ENCODE measurements at regions not wholly inside any gene's neighbourhood (a gene's known extent, or its start where the extent isn't known, plus 50 kb on each side); places are given as distances from the start of the nearest gene placed in this dataset.
"Not testable (repeated sequence)": the region's sequence is repeated elsewhere in the genome, so short reads cannot be mapped to it uniquely, and the experiment has no call there.

DNA sequence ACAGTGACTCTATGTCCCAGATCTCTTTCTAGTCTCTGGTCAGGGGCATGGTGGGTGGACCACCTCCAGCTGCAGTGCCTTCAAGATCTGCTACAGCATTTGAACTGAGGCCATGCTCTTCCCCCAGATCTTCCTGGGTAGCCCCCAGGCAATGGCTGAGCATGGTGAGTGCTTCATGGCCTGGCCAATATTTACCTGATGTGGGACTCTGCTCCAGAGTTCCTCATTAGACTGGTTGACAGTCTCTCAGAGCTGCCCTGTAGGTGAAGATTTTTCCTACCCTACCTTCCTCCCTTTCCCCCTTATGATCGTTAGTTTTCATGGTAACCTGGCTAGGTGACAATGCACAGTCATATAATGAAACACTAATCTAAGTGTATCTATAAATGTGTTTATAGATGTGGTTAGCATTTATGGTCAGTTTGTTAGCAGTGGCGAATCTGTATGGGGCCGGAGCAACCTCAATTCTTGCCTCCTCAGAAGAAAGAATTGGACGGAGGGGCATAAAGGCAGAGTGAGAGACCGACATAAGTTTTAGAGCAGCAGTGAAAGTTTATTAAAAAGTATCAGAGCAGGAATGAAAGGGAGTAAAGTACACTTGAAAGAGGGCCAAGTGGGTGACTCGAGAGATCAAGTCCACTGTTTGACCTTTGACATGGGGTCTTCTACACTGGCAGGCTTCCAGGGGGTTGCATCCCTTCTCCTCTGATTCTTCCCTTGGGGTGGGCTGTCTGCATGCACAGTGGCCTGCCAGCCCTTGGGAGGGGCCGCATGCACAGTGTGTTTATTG is 256.3 kb downstream of the CD83 start:
- no peak for DNase-seq

- no peak for DNase-seq
Measured at GRCh38 chr6:14375930-14376329, 258.4 kb downstream of the CD83 start.

DNA sequence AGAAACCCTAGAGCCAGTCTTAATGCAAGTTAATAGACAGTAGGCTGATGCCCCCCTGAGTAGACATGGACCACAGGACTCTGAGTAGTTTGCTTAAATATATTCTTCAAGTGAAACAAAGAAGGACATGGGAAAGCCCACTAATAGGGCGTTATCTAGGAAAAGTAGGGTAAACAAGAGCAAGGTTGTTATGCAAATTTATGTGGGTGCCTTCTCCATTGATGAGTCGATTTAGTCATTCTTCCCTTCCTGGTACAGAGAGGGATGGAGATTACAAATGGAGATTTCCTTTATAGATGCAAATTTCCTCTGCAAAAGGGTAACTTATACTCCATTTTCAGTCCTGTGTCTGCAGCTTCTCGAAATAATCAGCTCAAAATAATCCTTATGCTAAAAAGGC is 262.0 kb downstream of the CD83 start:
- no peak for DNase-seq

GRCh38 chr6:14380086-14380820 is 262.7 kb downstream of the CD83 start:
- no peak for DNase-seq

- DNase-seq: no peak
Measured at GRCh38 chr6:14380901-14381828, 263.6 kb downstream of the CD83 start.

- DNase-seq: no peak
Measured at GRCh38 chr6:14381829-14382677, 264.5 kb downstream of the CD83 start.

GRCh38 chr6:14382678-14383236 is 265.2 kb downstream of the CD83 start:
- DNase-seq: no peak

DNA sequence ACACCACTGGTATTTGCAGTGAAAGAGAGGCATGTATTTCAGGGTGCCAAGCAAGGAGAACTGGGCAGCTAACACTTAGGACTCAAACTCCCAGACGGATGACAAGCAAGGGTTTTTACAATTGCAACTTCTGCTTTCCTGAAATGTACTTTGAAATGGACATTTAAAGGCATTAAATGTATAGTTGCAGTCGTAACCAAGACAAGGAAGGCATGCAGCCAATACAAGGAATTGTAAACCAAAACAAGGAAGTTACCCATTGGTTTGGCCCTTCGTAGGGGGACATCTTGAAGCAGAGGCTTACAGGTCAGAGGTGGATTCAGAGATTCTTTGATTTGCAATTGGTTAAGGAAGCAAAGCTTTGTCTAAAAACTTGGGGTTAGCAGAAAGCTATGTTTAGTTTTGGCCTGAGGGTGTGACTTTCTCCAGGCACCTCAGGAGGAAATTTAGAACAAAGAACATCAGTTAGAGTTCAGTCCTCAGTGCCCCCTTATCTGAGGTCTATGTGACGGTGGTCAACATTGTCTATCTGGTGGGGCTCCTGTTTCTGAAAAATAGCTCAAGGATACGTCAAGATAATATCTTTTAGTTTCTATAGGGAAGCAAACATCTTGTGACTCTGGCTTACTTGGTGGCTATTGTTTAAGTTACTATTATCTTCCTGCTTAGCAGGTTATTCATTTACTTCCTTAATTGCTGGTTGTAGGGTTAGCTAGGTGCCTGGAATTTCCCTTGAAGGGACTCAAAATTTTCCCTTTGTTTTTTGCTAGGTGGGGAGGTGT is 266.0 kb downstream of the CD83 start:
- no peak for DNase-seq

- no peak for DNase-seq
Measured at GRCh38 chr6:14384175-14384949, 266.8 kb downstream of the CD83 start.

GRCh38 chr6:14386263-14386662 is 268.7 kb downstream of the CD83 start:
- no peak for DNase-seq

GRCh38 chr6:14386668-14387067 is 269.1 kb downstream of the CD83 start:
- no peak for DNase-seq

GRCh38 chr6:14388371-14388770 is 270.8 kb downstream of the CD83 start:
- no peak for DNase-seq

DNA sequence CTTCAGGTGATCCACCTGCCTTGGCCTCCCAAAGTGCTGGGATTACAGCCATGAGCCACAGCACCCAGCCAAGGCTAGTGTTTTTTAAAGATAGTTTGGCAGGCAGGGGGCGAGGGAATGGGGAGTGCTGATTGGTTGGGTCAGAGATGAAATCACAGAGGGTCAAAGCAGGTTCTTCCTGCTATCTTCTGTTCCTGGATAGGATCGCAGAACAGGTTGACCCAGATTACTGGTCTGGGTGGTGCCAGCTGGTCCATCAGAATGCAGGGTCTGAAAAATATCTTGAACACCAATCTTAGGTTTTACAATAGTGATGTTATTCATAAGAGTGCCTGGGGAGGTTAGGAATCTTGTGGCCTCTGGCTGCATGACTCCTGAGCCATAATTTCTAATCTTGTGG is 272.2 kb downstream of the CD83 start:
- DNase-seq: not testable (repeated sequence)

DNA sequence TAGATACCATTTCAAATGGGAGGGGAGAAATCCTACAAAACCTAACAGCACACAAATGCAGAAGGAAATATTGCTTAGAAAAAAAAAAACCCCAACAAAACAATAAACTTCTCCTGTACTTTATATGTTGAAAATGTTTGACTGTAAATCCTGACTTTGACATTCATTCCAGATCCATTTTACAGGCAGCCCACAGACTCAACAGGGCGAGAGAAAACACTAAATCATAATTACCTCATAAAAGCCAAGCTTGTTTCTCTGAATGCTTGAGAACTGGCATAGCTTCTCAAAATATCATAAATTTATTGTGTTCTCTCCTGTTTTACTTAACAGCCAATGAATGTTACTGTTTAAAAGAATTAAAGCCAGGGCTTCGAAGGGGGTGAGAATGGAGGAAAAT is 273.2 kb downstream of the CD83 start:
- DNase-seq: no peak

DNA sequence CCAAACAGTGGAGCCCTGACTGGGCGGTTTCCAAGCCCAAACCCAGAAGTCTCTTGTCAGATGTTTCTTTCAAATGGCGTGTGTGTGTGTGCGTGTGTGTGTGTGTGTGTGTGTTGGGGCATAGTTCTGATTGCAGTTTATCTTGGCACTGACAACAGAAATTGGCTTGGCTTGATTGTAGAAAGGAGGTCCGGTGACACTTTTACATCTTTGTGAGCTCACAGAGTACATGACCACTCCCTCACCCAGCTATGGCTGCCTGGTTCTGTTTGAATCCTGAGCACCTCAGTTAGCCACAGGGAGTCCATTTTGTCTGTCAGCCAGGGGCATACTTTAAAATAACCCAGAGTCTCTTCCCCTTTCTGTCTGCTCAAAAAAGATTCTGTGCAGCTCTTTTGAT is 276.3 kb downstream of the CD83 start:
- no peak for DNase-seq

DNA sequence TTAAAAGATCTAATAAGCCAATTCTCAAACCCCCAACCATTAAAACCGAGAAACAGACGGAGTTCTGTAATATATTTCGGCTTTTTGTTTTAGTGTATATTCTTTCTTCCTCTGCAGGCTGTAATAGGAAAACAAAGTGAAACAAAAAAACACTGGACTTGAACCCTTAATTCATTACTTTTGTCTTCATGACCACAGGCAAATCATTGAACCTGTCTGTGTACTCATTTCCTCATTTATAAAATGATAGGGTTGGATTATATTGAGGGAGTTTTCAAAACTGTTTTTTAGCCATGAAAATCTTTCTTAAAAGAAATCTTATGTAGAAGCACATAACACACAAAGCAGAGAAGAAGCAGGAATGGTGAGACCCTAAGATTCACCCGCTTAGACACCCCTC is 278.8 kb downstream of the CD83 start:
- DNase-seq: no peak

DNA sequence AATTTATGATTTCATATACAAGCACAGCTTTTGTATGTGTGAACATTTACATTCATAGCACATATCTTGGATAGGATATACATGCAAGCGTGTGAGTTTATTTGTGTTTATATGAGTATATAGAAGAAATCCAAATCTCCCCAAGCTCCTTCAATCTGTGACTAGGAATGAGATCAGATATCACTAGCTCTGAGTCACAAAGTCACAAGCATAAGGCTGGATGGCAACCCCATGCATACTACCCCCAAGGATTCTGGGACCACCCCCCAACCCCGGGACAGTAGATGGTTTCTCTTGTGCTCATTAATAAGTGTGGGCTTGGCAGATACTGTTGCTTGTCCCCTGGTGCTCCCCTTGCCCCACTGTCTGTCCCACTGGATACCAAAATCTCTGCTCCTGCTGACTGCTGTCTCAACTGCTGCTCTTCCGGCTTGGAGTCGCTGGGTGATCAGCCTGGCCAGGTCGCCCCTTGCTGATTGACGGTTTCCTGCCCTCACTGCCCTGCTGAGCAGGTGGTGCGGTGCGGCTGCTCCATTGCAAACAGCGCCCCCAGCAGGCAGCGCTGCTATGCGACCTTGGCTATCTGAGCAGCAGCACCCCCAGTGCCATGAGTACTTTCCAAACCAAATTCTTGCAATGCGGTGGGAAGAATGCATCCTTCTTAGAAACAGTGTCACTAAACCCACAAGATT is 279.4 kb downstream of the CD83 start:
- DNase-seq: peak; percentile 20

GRCh38 chr6:14397518-14397901 is 279.9 kb downstream of the CD83 start:
- no peak for DNase-seq

- DNase-seq: no peak
Measured at GRCh38 chr6:14398953-14399352, 281.4 kb downstream of the CD83 start.

DNA sequence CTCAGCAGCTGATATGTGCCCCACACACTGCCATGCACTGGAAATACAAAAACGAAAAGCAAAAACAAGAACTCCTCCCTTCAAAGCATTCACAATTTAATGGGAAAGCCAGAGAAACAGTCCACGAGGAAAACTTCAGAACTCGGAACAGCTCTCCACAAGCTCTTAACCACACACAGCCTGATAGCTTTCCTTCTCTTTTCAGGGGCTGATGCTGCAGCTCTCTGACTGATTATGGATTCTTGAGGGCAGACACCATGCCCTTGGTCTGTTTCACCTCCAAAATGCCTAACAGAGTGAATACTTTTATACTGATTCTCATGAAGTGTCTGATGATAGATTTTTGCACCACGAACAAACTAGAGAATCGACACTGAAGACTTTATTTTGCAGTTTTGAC is 282.1 kb downstream of the CD83 start:
- DNase-seq: no peak
